ENCODE measurements at regions not wholly inside any gene's neighbourhood (a gene's known extent, or its start where the extent isn't known, plus 50 kb on each side); places are given as distances from the start of the nearest gene placed in this dataset.
"Not testable (repeated sequence)": the region's sequence is repeated elsewhere in the genome, so short reads cannot be mapped to it uniquely, and the experiment has no call there.

DNA sequence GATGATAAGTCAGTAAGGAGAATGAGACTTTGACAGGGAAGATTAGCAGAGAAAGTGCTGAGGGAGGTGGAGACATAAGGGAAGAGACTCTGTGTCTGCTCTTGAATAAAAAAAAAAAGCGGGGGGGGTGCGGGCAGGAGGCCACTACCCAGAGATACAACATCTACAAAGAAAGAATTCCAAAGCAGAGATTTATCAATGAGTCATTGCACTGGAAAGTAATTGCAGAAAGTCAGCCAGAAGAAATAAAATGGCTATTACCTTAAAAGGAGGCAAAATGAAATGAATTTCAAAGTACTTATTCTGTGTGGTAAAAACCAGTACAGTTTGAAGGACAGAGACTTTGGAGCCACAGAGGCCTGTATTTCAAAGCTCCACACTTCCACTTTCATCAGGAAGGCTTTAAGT lies 267.1 kb upstream of the PRKD1 start:
- DNase-seq (ENCODE audit: low spot score) = no peak

DNA sequence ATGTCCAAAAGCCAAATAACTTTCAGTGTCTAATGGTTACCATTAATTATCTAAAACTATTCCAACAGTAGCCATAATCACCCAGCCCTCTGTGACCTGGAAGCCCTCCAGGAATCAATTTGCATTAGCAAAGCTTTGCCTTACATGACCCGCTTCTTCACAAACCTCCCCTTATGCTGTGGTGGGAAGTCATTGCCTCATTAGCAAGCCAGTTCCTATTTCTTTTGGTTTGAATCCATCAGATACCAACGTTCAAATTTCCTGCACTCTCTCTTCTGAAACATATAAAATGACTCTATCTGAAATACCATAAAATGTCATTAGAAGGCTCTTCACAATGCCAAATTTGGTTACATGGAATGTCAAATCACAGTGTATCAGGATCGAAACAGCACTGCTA lies 268.3 kb upstream of the PRKD1 start:
- no peaks in the 10 kb centered on the region for H3K27me3 Mint-ChIP-seq (ENCODE audit: low read depth)
- no peak overlapping the region for H3K4me3 Mint-ChIP-seq
- no peak overlapping the region for H3K27ac Mint-ChIP-seq
- no peaks in the 10 kb centered on the region for H3K4me1 Mint-ChIP-seq (ENCODE audit: low read depth)
- H3K9me3 Mint-ChIP-seq = no peaks in the 10 kb centered on the region
- H3K36me3 Mint-ChIP-seq (ENCODE audit: low read depth) = no peaks in the 10 kb centered on the region
- DNase-seq (ENCODE audit: low spot score) = no peak

More for the DNA sequence above, 267.1 kb upstream of the PRKD1 start:
- Mint-ChIP-seq H3K27ac (no peak overlapping the region), H3K4me1 (ENCODE audit: low read depth) (no peaks in the 10 kb centered on the region), H3K9me3 (no peaks in the 10 kb centered on the region), H3K4me3 (no peak overlapping the region), H3K36me3 (ENCODE audit: low read depth) (no peaks in the 10 kb centered on the region), H3K27me3 (ENCODE audit: low read depth) (no peaks in the 10 kb centered on the region)

DNA sequence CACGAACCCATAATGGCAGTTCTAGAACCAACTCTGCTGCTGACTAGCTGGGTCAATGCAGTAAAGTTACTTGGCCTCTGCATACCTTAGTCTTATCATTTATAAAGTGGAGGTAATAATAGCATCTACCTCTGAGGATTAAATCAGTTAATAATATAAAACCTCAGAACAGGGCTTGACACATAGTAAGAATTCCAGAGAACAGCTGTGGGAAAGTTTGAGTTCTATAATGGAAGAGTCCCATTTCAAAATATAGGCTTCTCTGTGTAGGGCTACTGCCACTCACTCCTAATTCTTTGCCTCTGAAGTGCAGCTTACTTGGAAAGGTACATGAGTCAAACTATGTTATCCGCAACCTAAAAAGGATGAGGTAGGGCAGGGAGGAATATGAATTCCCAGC lies 269.2 kb upstream of the PRKD1 start:
- H3K27me3 Mint-ChIP-seq (ENCODE audit: low read depth) = no peaks in the 10 kb centered on the region
- no peaks in the 10 kb centered on the region for H3K36me3 Mint-ChIP-seq (ENCODE audit: low read depth)
- no peak overlapping the region for H3K27ac Mint-ChIP-seq
- no peak overlapping the region for H3K4me3 Mint-ChIP-seq
- peaks cover 6% of the 10 kb centered on the region for H3K9me3 Mint-ChIP-seq
- no peak for DNase-seq (ENCODE audit: low spot score)
- H3K4me1 Mint-ChIP-seq (ENCODE audit: low read depth) = no peaks in the 10 kb centered on the region

DNA sequence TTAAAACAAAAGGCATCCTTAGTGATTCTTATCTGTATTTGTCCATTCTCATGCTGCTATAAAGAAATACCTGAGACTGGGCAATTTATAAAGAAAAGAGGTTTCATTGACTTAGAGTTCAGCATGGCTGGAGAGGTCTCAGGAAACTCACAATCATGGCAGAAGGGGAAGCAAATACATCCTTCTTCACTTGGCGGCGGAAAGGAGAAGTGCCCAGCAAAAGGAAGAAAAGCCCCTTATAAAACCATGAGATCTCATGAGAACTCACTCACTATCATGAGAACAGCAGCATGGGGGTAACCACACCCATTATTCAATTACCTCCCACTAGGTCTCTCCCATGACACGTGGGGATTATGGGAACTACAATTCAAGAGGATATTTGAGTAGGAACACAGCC lies 271.1 kb upstream of the PRKD1 start:
- H3K9me3 Mint-ChIP-seq; H3K27me3 Mint-ChIP-seq (ENCODE audit: low read depth); H3K27ac Mint-ChIP-seq; H3K4me1 Mint-ChIP-seq (ENCODE audit: low read depth); DNase-seq (ENCODE audit: low spot score); H3K36me3 Mint-ChIP-seq (ENCODE audit: low read depth); H3K4me3 Mint-ChIP-seq: not testable (repeated sequence)

DNA sequence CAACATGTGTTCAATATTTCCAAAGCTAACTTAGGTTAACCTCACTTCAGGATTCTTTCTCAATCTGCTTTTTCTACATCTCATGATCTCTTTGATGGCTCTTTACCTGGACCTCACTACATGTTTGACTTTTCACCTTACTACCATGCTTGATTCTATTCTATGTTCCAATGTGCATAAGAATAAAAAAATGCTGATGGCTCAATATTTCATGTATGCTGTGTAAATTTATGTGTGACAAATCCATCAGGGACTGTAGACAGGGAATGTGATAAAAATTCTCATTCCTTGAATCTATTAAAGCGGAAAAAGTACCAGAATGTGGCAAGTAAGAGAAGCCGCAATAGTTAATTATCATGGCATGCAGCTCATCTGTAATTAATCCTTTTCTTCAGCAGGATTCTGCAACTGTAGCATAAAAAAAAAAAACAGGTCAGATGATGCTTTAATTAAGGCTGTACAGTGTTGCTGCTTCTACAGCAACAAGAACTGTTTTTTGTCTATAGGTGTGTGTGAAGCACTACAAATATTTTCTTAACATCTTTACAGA lies 276.9 kb upstream of the PRKD1 start:
- H3K9me3 Mint-ChIP-seq = peaks cover 6% of the 10 kb centered on the region
- no peak for DNase-seq (ENCODE audit: low spot score)
- H3K4me1 Mint-ChIP-seq (ENCODE audit: low read depth) = no peaks in the 10 kb centered on the region
- no peaks in the 10 kb centered on the region for H3K27me3 Mint-ChIP-seq (ENCODE audit: low read depth)
- no peak overlapping the region for H3K4me3 Mint-ChIP-seq
- H3K27ac Mint-ChIP-seq = no peak overlapping the region
- H3K36me3 Mint-ChIP-seq (ENCODE audit: low read depth) = no peaks in the 10 kb centered on the region

DNA sequence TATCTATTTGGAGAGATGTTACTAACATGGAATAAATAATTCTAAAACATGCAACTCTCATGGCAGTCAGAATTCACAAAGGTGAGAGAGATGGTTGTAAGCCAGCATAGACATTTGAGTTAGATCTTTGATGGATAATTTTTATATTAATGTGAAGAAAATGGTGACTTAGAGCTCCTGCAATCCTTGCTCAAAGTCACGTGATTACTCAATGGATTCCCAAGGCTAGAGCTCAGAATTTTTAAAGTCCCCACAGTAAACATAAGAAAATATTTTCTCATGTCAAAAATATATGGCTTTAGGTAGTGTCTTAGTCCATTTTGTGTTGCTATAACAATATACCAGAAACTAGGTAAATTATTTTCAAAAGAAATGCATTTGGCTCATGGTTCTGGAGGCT lies 281.5 kb upstream of the PRKD1 start:
- H3K27me3 Mint-ChIP-seq (ENCODE audit: low read depth) = no peaks in the 10 kb centered on the region

DNA sequence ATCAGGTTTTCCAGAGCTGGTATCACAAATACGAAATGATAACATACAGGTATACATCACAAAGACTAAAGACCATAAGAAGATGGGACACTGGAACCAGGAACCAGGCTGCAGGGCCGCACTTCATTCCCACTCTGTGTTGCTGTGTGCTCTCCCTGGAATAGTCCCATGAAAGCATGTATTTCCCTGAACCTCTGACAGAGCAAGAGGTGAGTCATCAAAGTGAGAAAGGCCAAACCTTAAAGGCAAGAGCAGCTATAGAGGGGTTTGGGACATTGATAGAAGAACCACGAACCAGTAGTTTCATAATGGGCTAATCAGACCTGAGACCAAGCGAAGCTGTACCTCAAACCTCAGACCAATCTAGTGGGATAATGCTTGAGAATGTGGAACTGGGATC lies 283.0 kb upstream of the PRKD1 start:
- no peak for DNase-seq (ENCODE audit: low spot score)
- H3K27me3 Mint-ChIP-seq (ENCODE audit: low read depth) = no peaks in the 10 kb centered on the region
- no peaks in the 10 kb centered on the region for H3K9me3 Mint-ChIP-seq
- H3K4me3 Mint-ChIP-seq = no peak overlapping the region
- H3K36me3 Mint-ChIP-seq (ENCODE audit: low read depth) = no peaks in the 10 kb centered on the region
- H3K4me1 Mint-ChIP-seq (ENCODE audit: low read depth) = no peaks in the 10 kb centered on the region
- no peak overlapping the region for H3K27ac Mint-ChIP-seq

More for the DNA sequence above, 281.5 kb upstream of the PRKD1 start:
- H3K4me1 Mint-ChIP-seq (ENCODE audit: low read depth) = no peaks in the 10 kb centered on the region
- no peak overlapping the region for H3K27ac Mint-ChIP-seq
- no peaks in the 10 kb centered on the region for H3K36me3 Mint-ChIP-seq (ENCODE audit: low read depth)
- no peak for DNase-seq (ENCODE audit: low spot score)
- H3K9me3 Mint-ChIP-seq = no peaks in the 10 kb centered on the region
- H3K4me3 Mint-ChIP-seq = no peak overlapping the region

DNA sequence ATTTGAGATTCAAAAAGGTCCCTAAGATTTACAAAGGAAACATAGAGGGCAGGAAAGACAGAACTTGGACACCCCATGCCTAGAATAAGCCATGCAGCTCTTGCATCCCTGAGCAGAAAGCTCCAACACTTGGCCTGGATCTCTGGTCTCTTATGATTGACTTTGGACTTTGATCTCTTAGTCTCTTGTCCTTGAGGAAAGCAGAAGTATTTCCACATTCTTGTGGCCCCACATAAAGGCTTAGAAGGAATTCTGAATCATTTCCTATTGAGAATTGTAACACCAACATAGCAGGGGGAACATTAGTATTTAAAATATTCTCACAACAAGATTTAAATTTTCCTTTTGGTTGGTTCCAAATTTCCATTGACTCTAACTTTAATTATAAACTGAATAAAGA lies 283.7 kb upstream of the PRKD1 start:
- no peak overlapping the region for H3K4me3 Mint-ChIP-seq
- DNase-seq (ENCODE audit: low spot score) = no peak
- H3K36me3 Mint-ChIP-seq (ENCODE audit: low read depth) = no peaks in the 10 kb centered on the region
- no peaks in the 10 kb centered on the region for H3K9me3 Mint-ChIP-seq
- H3K4me1 Mint-ChIP-seq (ENCODE audit: low read depth) = no peaks in the 10 kb centered on the region
- H3K27me3 Mint-ChIP-seq (ENCODE audit: low read depth) = no peaks in the 10 kb centered on the region
- no peak overlapping the region for H3K27ac Mint-ChIP-seq

DNA sequence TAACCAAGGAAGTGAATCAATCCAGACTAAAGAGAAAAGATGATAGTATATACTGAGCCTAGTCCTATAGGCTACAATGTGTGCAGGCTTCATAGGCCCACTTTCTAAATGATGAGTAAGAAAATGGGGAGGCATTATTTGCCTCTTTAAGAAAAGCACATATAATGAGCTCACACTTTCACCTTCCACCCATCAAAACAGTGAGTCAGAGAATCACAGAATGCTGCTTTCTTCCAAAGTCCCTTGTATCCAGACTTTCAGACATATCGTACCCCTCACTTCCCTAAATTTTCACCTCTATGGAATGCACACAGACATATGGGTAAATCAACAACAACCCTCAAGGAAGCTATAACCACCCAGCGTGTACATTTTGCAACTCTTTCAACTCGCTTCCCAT lies 286.4 kb upstream of the PRKD1 start:
- no peak overlapping the region for H3K4me3 Mint-ChIP-seq
- no peaks in the 10 kb centered on the region for H3K4me1 Mint-ChIP-seq (ENCODE audit: low read depth)
- H3K27ac Mint-ChIP-seq = no peak overlapping the region
- no peak for DNase-seq (ENCODE audit: low spot score)
- H3K9me3 Mint-ChIP-seq = no peaks in the 10 kb centered on the region
- no peaks in the 10 kb centered on the region for H3K36me3 Mint-ChIP-seq (ENCODE audit: low read depth)
- no peaks in the 10 kb centered on the region for H3K27me3 Mint-ChIP-seq (ENCODE audit: low read depth)

DNA sequence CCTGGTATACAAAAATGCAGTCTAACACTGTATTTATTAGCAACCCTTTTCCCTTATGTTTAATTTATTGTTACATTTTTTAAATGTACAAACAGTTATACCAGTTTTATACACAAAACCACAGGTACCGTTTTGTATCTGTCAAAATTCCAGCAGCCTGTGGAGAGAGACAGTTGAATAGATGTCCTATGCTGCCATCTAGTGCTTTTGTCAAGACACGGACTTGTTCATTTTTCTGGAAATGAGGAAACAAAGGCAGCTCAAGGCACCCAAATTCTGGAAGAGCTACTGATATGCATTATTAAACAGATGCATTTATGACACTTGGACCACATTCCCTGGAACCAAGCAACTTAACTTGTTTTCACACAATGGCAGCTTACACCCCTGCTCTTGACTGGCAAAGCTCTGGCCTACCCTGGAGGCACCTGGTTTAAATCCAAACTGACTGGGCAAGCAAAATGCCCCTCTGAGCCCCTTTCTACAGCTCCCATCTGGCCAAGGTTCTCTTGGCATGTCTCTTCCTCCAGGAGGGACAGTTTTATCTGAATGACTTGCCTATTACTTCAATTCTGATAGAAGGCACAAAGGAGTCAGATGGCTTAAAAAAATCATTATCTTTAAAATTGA lies 286.9 kb upstream of the PRKD1 start:
- Mint-ChIP-seq H3K4me3 (no peak overlapping the region), H3K27me3 (ENCODE audit: low read depth) (no peaks in the 10 kb centered on the region), H3K4me1 (ENCODE audit: low read depth) (no peaks in the 10 kb centered on the region), H3K9me3 (no peaks in the 10 kb centered on the region), H3K36me3 (ENCODE audit: low read depth) (no peaks in the 10 kb centered on the region), H3K27ac (no peak overlapping the region)
- DNase-seq (ENCODE audit: low spot score) = no peak

DNA sequence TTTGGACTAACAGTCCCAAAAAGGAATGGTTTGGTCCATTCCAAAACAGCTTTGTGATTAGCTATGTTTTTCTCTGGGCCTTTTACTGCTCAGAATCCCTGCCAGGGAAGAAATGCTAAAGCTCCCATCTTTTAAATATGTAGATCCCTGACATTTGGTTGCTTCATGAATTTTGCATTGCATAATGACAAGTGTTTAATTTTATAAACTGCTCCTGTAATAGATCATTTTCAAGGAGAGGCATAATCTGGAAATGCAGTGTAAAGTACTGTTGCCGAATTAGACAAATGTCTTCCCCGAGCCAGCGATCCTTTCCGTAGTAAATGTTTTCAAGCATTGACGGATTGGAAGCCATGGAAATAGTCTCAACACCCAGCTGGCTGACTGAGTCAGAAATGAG lies 291.3 kb upstream of the PRKD1 start:
- DNase-seq (ENCODE audit: low spot score) = no peak
- Mint-ChIP-seq H3K27ac (no peak overlapping the region), H3K4me3 (no peak overlapping the region), H3K36me3 (ENCODE audit: low read depth) (no peaks in the 10 kb centered on the region), H3K9me3 (no peaks in the 10 kb centered on the region), H3K4me1 (ENCODE audit: low read depth) (no peaks in the 10 kb centered on the region), H3K27me3 (ENCODE audit: low read depth) (no peaks in the 10 kb centered on the region)

DNA sequence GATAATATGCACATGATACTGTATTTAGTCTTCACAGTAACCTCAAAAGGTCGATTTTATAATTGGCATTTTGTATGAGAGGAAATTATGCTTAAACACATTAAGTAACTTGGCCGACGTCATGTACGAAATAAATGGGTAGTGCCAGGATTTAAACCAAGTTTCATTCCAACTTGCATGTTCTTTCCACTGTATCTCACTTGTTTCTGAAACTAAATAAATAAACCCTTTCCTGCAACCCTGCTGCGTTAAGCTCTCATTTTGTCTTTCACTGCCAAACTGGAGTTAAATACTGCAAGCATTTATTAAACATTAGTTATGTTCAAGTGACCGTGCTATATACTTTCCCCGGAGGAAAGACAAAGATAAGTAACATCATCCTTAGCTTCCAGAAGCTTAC lies 293.9 kb upstream of the PRKD1 start:
- H3K27me3 Mint-ChIP-seq (ENCODE audit: low read depth) = no peaks in the 10 kb centered on the region
- H3K36me3 Mint-ChIP-seq (ENCODE audit: low read depth) = no peaks in the 10 kb centered on the region
- peaks cover 4% of the 10 kb centered on the region for H3K9me3 Mint-ChIP-seq
- no peak for DNase-seq (ENCODE audit: low spot score)
- H3K4me3 Mint-ChIP-seq = no peak overlapping the region
- H3K4me1 Mint-ChIP-seq (ENCODE audit: low read depth) = no peaks in the 10 kb centered on the region
- H3K27ac Mint-ChIP-seq = no peak overlapping the region

DNA sequence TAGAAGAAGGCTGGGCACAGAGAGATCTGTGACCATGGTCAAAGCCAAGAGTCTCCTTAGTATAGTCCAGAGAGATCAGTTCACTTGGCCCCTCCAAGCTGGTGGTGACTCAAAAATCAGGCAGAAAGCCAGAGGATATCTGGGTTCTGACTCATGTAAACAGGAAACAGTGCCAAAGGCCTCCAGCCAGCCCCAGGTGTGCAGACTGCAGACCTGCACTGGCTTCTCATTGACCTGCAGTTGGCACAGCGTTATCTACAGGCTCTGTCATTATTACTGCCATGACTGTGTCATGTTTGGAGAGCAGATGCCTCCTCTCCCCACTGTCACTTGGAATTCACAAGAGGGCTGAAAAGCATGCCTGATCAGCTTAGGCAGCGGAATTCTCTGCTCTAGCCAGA lies 295.7 kb upstream of the PRKD1 start:
- Mint-ChIP-seq H3K27ac (no peak overlapping the region), H3K27me3 (ENCODE audit: low read depth) (no peaks in the 10 kb centered on the region), H3K9me3 (peaks cover 4% of the 10 kb centered on the region), H3K36me3 (ENCODE audit: low read depth) (no peaks in the 10 kb centered on the region), H3K4me1 (ENCODE audit: low read depth) (no peaks in the 10 kb centered on the region), H3K4me3 (no peak overlapping the region)
- DNase-seq (ENCODE audit: low spot score) = no peak

DNA sequence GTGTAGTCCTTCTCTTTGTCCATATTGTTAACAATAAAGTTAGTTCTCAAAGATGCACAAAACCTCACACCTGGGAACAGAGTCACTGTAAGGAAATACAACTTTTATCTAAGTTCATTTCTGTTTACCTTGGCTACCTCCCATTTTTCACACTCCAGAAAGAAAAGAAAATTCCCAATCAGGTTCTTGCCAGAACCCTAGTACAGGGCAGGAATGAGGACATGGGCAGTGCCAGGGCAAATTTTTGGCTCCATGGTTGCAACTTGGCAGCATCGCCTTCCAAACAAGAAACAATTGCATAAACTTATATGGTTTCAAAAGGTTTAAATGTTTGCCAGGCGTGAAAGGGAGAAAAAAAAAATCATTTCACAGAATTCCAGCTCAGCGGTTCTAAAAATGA lies 296.3 kb upstream of the PRKD1 start:
- no peak overlapping the region for H3K4me3 Mint-ChIP-seq
- no peak for DNase-seq (ENCODE audit: low spot score)
- H3K9me3 Mint-ChIP-seq = peaks cover 4% of the 10 kb centered on the region
- H3K27ac Mint-ChIP-seq = no peak overlapping the region
- no peaks in the 10 kb centered on the region for H3K27me3 Mint-ChIP-seq (ENCODE audit: low read depth)
- H3K36me3 Mint-ChIP-seq (ENCODE audit: low read depth) = no peaks in the 10 kb centered on the region
- no peaks in the 10 kb centered on the region for H3K4me1 Mint-ChIP-seq (ENCODE audit: low read depth)

DNA sequence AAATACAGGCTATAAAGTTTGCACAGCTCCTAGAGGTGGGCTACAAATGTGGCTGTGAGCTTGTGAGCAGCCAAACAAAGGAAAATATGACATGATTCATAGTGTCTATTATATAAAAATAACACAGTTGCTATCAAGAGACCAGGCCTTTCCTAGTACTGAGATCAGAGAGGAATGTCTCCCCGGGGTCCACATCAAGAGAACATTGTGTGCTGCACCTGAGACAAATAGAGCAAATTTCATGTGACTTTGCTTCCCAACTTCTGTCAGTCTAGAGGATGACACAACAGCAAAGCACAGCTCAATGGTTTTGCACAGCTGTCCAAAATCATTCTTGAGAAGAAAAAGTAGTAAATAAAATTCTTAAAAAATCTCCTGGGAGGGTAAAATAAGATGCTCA lies 297.5 kb upstream of the PRKD1 start:
- H3K9me3 Mint-ChIP-seq = peaks cover 4% of the 10 kb centered on the region
- H3K4me1 Mint-ChIP-seq (ENCODE audit: low read depth) = no peaks in the 10 kb centered on the region
- no peaks in the 10 kb centered on the region for H3K27me3 Mint-ChIP-seq (ENCODE audit: low read depth)
- H3K27ac Mint-ChIP-seq = no peak overlapping the region
- H3K4me3 Mint-ChIP-seq = no peak overlapping the region
- H3K36me3 Mint-ChIP-seq (ENCODE audit: low read depth) = no peaks in the 10 kb centered on the region
- no peak for DNase-seq (ENCODE audit: low spot score)
